H9 (cell line): ENCODE measurements at regions not wholly inside any gene's neighbourhood (a gene's known extent, or its start where the extent isn't known, plus 50 kb on each side); places are given as distances from the start of the nearest gene placed in this dataset.

Source experiments
- DNase-seq: peaks from one replicate; pipeline ENCODE4 v3.0.0-alpha.2; 2017
- H2AFZ ChIP-seq: one replicate; pipeline ENCODE4 v1.6.1; 2013; ENCODE audit warnings: mild to moderate bottlenecking, low read length, control low read depth, moderate library complexity
- H2AK5ac ChIP-seq: 2 replicates; pipeline ENCODE4 v1.6.1; 2013; ENCODE audit warnings: low read length, control low read depth, mixed read lengths; ENCODE audit not compliant: insufficient read length
- H2BK120ac ChIP-seq: one replicate; pipeline ENCODE4 v1.6.1; 2013; ENCODE audit warnings: low read depth, mild to moderate bottlenecking, low read length, control low read depth, inconsistent platforms; ENCODE audit not compliant: poor library complexity, severe bottlenecking
- H2BK12ac ChIP-seq: 2 replicates; pipeline ENCODE4 v1.6.1; 2013; ENCODE audit warnings: low read length, control low read depth, mixed read lengths, low read depth; ENCODE audit not compliant: insufficient read length
- H2BK15ac ChIP-seq: 2 replicates; pipeline ENCODE4 v1.6.1; 2013; ENCODE audit warnings: low read depth, low read length, control low read depth
- H2BK20ac ChIP-seq: one replicate; pipeline ENCODE4 v1.6.1; 2013; ENCODE audit warnings: low read depth, mild to moderate bottlenecking, low read length, control low read depth, inconsistent platforms; ENCODE audit not compliant: poor library complexity, severe bottlenecking
- H2BK5ac ChIP-seq: 2 replicates; pipeline ENCODE4 v1.6.1; 2013; ENCODE audit warnings: low read length, control low read depth, mixed read lengths; ENCODE audit not compliant: insufficient read length
- H3K14ac ChIP-seq: 2 replicates; pipeline ENCODE4 v1.6.1; 2013; ENCODE audit warnings: low read length, control low read depth; ENCODE audit not compliant: insufficient read depth
- H3K18ac ChIP-seq: 2 replicates; pipeline ENCODE4 v1.6.1; 2013; ENCODE audit warnings: low read depth, mild to moderate bottlenecking, mixed read lengths, low read length, control low read depth; ENCODE audit not compliant: insufficient read length
- H3K23ac ChIP-seq: 2 replicates; pipeline ENCODE4 v1.6.1; 2013; ENCODE audit warnings: low read length, control low read depth, mixed read lengths, low read depth; ENCODE audit not compliant: insufficient read length
- H3K23me2 ChIP-seq: 2 replicates; pipeline ENCODE4 v1.6.1; 2013; ENCODE audit warnings: low read depth, mild to moderate bottlenecking, mixed read lengths, low read length, control low read depth; ENCODE audit not compliant: insufficient read length, poor library complexity, severe bottlenecking
- H3K27ac ChIP-seq: 2 replicates; pipeline ENCODE4 v1.5.1; 2013; ENCODE audit warnings: low read length, control low read depth, mixed read lengths, low read depth; ENCODE audit not compliant: insufficient read length
- H3K27me3 ChIP-seq: 2 replicates; pipeline ENCODE4 v1.6.1; 2013; ENCODE audit warnings: low read length, control low read depth, inconsistent platforms; ENCODE audit not compliant: insufficient read depth
- H3K4ac ChIP-seq: 2 replicates; pipeline ENCODE4 v1.6.1; 2013; ENCODE audit warnings: low read depth, mild to moderate bottlenecking, control low read depth, inconsistent platforms, low read length, moderate library complexity
- H3K4me1 ChIP-seq: 2 replicates; pipeline ENCODE4 v1.6.1; 2013; ENCODE audit warnings: low read length, control low read depth, inconsistent platforms; ENCODE audit not compliant: insufficient read depth
- H3K4me2 ChIP-seq: 2 replicates; pipeline ENCODE4 v1.6.1; 2013; ENCODE audit warnings: low read length, control low read depth, mixed read lengths; ENCODE audit not compliant: insufficient read length, insufficient read depth
- H3K56ac ChIP-seq: 2 replicates; pipeline ENCODE4 v1.6.1; 2013; ENCODE audit warnings: low read depth, mild to moderate bottlenecking, mixed read lengths, low read length, control low read depth; ENCODE audit not compliant: insufficient read length
- H3K79me1 ChIP-seq: 2 replicates; pipeline ENCODE4 v1.6.1; 2013; ENCODE audit warnings: low read depth, mild to moderate bottlenecking, moderate library complexity, low read length, control low read depth, inconsistent platforms; ENCODE audit not compliant: insufficient read depth, poor library complexity, severe bottlenecking
- H3K79me2 ChIP-seq: 2 replicates; pipeline ENCODE4 v1.6.1; 2013; ENCODE audit warnings: low read length, control low read depth, inconsistent platforms; ENCODE audit not compliant: insufficient read depth
- H3K9ac ChIP-seq: 2 replicates; pipeline ENCODE4 v1.6.1; 2013; ENCODE audit warnings: low read length, control low read depth, mixed read lengths; ENCODE audit not compliant: insufficient read length; ENCODE audit errors: extremely low read depth
- H3K9me3 ChIP-seq: one replicate; pipeline ENCODE4 v1.6.1; 2013; ENCODE audit warnings: low read depth, low read length, inconsistent platforms; ENCODE audit not compliant: control insufficient read depth
- H3T11ph ChIP-seq: one replicate; pipeline ENCODE4 v1.6.1; 2013; ENCODE audit warnings: mild to moderate bottlenecking, low read length, control low read depth, inconsistent platforms
- H4K20me1 ChIP-seq: one replicate; pipeline ENCODE4 v1.6.1; 2013; ENCODE audit not compliant: control insufficient read depth, insufficient read length, insufficient read depth
- H4K5ac ChIP-seq: 2 replicates; pipeline ENCODE4 v1.6.1; 2013; ENCODE audit warnings: low read depth, mild to moderate bottlenecking, mixed read lengths, low read length, control low read depth; ENCODE audit not compliant: insufficient read length
- H4K8ac ChIP-seq: replicated peaks from 2 replicates; pipeline ENCODE4 v1.6.1; 2013; ENCODE audit warnings: low read length, control low read depth, mixed read lengths, low read depth; ENCODE audit not compliant: insufficient read length
- H4K91ac ChIP-seq: 2 replicates; pipeline ENCODE4 v1.6.1; 2013; ENCODE audit warnings: low read depth, mild to moderate bottlenecking, moderate library complexity, mixed read lengths, low read length, control low read depth; ENCODE audit not compliant: insufficient read length
- H3K27ac Mint-ChIP-seq, 3 experiments: 2 replicates in 2 of 3; 3 replicates in 1 of 3; pipeline ENCODE4 v1.8.0; 2020 to 2021; ENCODE audit warnings: mixed read lengths in 3 of 3, mild to moderate bottlenecking in 1 of 3, moderate library complexity in 1 of 3
- H3K27me3 Mint-ChIP-seq: 2 replicates; pipeline ENCODE4 v1.8.0; 2021; ENCODE audit warnings: low read depth, mild to moderate bottlenecking, moderate library complexity, mixed read lengths
- H3K36me3 Mint-ChIP-seq, 3 experiments: 2 replicates in 2 of 3; 3 replicates in 1 of 3; pipeline ENCODE4 v1.8.0; 2020 to 2021; ENCODE audit warnings: low read depth in 3 of 3, mixed read lengths in 3 of 3; ENCODE audit not compliant: insufficient read depth in 1 of 3
- H3K4me1 Mint-ChIP-seq, 2 experiments: 2 replicates each; pipeline ENCODE4 v1.8.0; 2020; ENCODE audit warnings: mixed read lengths in 2 of 2
- H3K4me3 Mint-ChIP-seq, 2 experiments: 2 replicates in 1 of 2; 3 replicates in 1 of 2; pipeline ENCODE4 v1.8.0; 2020 to 2021; ENCODE audit warnings: mild to moderate bottlenecking in 2 of 2, mixed read lengths in 2 of 2, moderate library complexity in 1 of 2
- H3K9me3 Mint-ChIP-seq, 2 experiments: 2 replicates in 1 of 2; 3 replicates in 1 of 2; pipeline ENCODE4 v1.8.0; 2020; ENCODE audit warnings: mild to moderate bottlenecking in 2 of 2, mixed read lengths in 2 of 2, moderate library complexity in 1 of 2
- CTCF ChIP-seq: fragments of 200-600 bp; sonication (generic); conservative IDR thresholded peaks from 3 replicates; pipeline ENCODE4 v1.8.0; 2021; ENCODE audit warnings: antibody characterized with exemption, mild to moderate bottlenecking
- WGBS: extraction: QIAGEN DNeasy Blood & Tissue Kit; methylation state at CpG from one replicate; pipeline ENCODE4 v1.1.7; 2013; ENCODE audit warnings: missing lambda C conversion rate, low lambda C conversion rate, mixed read lengths; ENCODE audit not compliant: insufficient read length; ENCODE audit errors: extremely low coverage; 5-methylcytosine and 5-hydroxymethylcytosine counted together

- Mint-ChIP-seq H3K4me1 (peaks cover 0 to 2% of the 10 kb centered on the region in 2 experiments; a peak in 1 of 4 replicates), H3K27me3 (no peaks in the 10 kb centered on the region), H3K27ac (no peak overlapping the region), H3K4me3 (no peak overlapping the region), H3K36me3 (no peaks in the 10 kb centered on the region; a peak in 1 of 7 replicates), H3K9me3 (no peaks in the 10 kb centered on the region)
- Histone ChIP-seq H3K4me1 (no peaks in the 10 kb centered on the region), H3K18ac (no peak overlapping the region), H3K23ac (no peak overlapping the region), H2BK12ac (no peak overlapping the region), H3K27ac (no peak overlapping the region), H3K56ac (no peak overlapping the region), H3K4me2 (no peak overlapping the region), H3K14ac (no peak overlapping the region), H3K23me2 (no peaks in the 10 kb centered on the region), H3K27me3 (no peaks in the 10 kb centered on the region), H2AK5ac (no peak overlapping the region), H3K79me1 (no peaks in the 10 kb centered on the region), H3T11ph (no peak overlapping the region), H2BK120ac (no peak overlapping the region), H3K9me3 (no peaks in the 10 kb centered on the region), H2BK5ac (no peak overlapping the region), H3K79me2 (no peaks in the 10 kb centered on the region), H4K8ac (no peak overlapping the region), H2BK20ac (no peak overlapping the region), H3K9ac (no peak overlapping the region), H3K4ac (no peak overlapping the region), H2BK15ac (no peak overlapping the region), H4K91ac (no peak overlapping the region), H4K5ac (no peak overlapping the region), H2AFZ (no peak overlapping the region), H4K20me1 (no peaks in the 10 kb centered on the region)
- no CpG with 5 or more reads among the region's 3 CpGs for WGBS
- no peak for TF ChIP-seq CTCF
- no peak for DNase-seq
Observed at GRCh38 chr13:103302676-103303075, 236.5 kb upstream of the SLC10A2 start.
